Astrocyte (in vitro differentiated cells and primary cell): ENCODE measurements at regions not wholly inside any gene's neighbourhood (a gene's known extent, or its start where the extent isn't known, plus 50 kb on each side); places are given as distances from the start of the nearest gene placed in this dataset.

ENCODE experiments used
- EZH2 ChIP-seq: IDR thresholded peaks from 2 replicates; pipeline ENCODE4 v1.6.1; 2012; ENCODE audit warnings: mild to moderate bottlenecking, low read length, inconsistent platforms; ENCODE audit not compliant: insufficient read depth
- TF ChIP-seq, protein P1 (sequence below): IDR thresholded peaks from 2 replicates; pipeline ENCODE4 v1.5.1; 2011; ENCODE audit warnings: low read depth, mild to moderate bottlenecking, inconsistent platforms, low read length, moderate library complexity; ENCODE audit not compliant: insufficient read depth

DNA sequence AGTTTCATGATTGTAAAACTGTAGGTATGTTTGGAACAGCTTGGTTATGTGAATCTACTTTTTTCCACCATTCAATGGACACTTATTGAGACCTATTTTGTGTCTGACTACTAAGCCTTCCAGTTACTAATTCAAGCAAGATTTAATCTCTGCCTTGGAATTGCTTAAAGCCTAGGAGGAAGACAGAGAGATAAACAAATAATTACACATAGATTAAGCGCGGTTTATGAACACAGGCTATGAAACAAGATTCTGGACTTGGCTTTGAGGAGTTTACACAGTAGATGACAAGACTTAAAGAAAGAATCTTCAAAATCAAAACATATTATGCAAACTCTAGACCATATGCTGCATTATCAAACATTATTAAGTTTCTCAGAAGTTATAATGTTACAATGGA, 340.4 kb downstream of the RASEF start:
- TF ChIP-seq, protein P1, sequence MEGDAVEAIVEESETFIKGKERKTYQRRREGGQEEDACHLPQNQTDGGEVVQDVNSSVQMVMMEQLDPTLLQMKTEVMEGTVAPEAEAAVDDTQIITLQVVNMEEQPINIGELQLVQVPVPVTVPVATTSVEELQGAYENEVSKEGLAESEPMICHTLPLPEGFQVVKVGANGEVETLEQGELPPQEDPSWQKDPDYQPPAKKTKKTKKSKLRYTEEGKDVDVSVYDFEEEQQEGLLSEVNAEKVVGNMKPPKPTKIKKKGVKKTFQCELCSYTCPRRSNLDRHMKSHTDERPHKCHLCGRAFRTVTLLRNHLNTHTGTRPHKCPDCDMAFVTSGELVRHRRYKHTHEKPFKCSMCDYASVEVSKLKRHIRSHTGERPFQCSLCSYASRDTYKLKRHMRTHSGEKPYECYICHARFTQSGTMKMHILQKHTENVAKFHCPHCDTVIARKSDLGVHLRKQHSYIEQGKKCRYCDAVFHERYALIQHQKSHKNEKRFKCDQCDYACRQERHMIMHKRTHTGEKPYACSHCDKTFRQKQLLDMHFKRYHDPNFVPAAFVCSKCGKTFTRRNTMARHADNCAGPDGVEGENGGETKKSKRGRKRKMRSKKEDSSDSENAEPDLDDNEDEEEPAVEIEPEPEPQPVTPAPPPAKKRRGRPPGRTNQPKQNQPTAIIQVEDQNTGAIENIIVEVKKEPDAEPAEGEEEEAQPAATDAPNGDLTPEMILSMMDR: no peak
- no peak for TF ChIP-seq EZH2
